GM23338 (cell line): ENCODE measurements at regions not wholly inside any gene's neighbourhood (a gene's known extent, or its start where the extent isn't known, plus 50 kb on each side); places are given as distances from the start of the nearest gene placed in this dataset.

Experiments used
- ATAC-seq: fragments of 200-7000 bp; cut with Tn5 transposase; 3 replicates; pipeline ENCODE4 v1.9.1; 2020
- DNase-seq: peaks from one replicate; pipeline ENCODE4 v3.0.0-alpha.2; 2015; ENCODE audit warnings: low spot score
- H2AFZ ChIP-seq: fragments of 200-600 bp; sonication (generic); 2 replicates; pipeline ENCODE4 v1.8.0; 2016; ENCODE audit warnings: antibody characterized with exemption, mild to moderate bottlenecking, moderate library complexity
- H3F3A ChIP-seq: fragments of 200-600 bp; sonication (generic); replicated peaks from 2 replicates; pipeline ENCODE4 v1.8.0; 2017; ENCODE audit warnings: antibody characterized with exemption, mixed run types, low read depth
- H3K27ac ChIP-seq: fragments of 200-600 bp; sonication (generic); 2 replicates; pipeline ENCODE4 v1.6.1; 2016; ENCODE audit warnings: low read depth
- H3K27me3 ChIP-seq: fragments of 200-600 bp; sonication (generic); 2 replicates; pipeline ENCODE4 v1.8.0; 2016; ENCODE audit warnings: mild to moderate bottlenecking, mixed run types, moderate library complexity; ENCODE audit not compliant: insufficient read depth
- H3K36me3 ChIP-seq: fragments of 200-600 bp; sonication (generic); 2 replicates; pipeline ENCODE4 v1.8.0; 2016; ENCODE audit warnings: mild to moderate bottlenecking; ENCODE audit not compliant: insufficient read depth
- H3K4me1 ChIP-seq: fragments of 200-600 bp; sonication (generic); 2 replicates; pipeline ENCODE4 v1.8.0; 2016; ENCODE audit warnings: mild to moderate bottlenecking, moderate library complexity; ENCODE audit not compliant: insufficient read depth
- H3K4me2 ChIP-seq: fragments of 200-600 bp; sonication (generic); 2 replicates; pipeline ENCODE4 v1.7.1; 2017; ENCODE audit warnings: mixed run types
- H3K4me3 ChIP-seq: fragments of 200-600 bp; sonication (generic); 2 replicates; pipeline ENCODE4 v1.6.1; 2016; ENCODE audit warnings: mixed run types
- H3K79me2 ChIP-seq: fragments of 200-600 bp; sonication (generic); replicated peaks from 2 replicates; pipeline ENCODE4 v1.8.0; 2017; ENCODE audit warnings: mild to moderate bottlenecking; ENCODE audit not compliant: insufficient read depth
- H3K9me2 ChIP-seq: fragments of 200-600 bp; sonication (generic); 2 replicates; pipeline ENCODE4 v1.8.0; 2017; ENCODE audit not compliant: insufficient read depth
- H4K20me1 ChIP-seq: fragments of 200-600 bp; sonication (generic); replicated peaks from 2 replicates; pipeline ENCODE4 v1.8.0; 2017; ENCODE audit warnings: mild to moderate bottlenecking; ENCODE audit not compliant: insufficient read depth
- H3K27ac Mint-ChIP-seq: 2 replicates; pipeline ENCODE4 v1.8.0; 2020; ENCODE audit warnings: inconsistent platforms, mild to moderate bottlenecking, moderate library complexity, mixed read lengths
- H3K27me3 Mint-ChIP-seq: 3 replicates; pipeline ENCODE4 v1.8.0; 2022; ENCODE audit warnings: low read depth, mild to moderate bottlenecking, moderate library complexity, mixed read lengths, inconsistent platforms; ENCODE audit not compliant: insufficient read depth, poor library complexity
- H3K36me3 Mint-ChIP-seq: 3 replicates; pipeline ENCODE4 v1.8.0; 2021; ENCODE audit warnings: low read depth, mild to moderate bottlenecking, inconsistent platforms, moderate library complexity, mixed read lengths
- H3K4me1 Mint-ChIP-seq: 3 replicates; pipeline ENCODE4 v1.8.0; 2020; ENCODE audit warnings: mild to moderate bottlenecking, inconsistent platforms, mixed read lengths
- H3K4me3 Mint-ChIP-seq: 3 replicates; pipeline ENCODE4 v1.8.0; 2021; ENCODE audit warnings: moderate library complexity, mild to moderate bottlenecking, inconsistent platforms, mixed read lengths
- H3K9me3 Mint-ChIP-seq: 3 replicates; pipeline ENCODE4 v1.8.0; 2020; ENCODE audit warnings: moderate library complexity, mild to moderate bottlenecking, inconsistent platforms, mixed read lengths
- CREB1 ChIP-seq: fragments of 250-450 bp; sonication (Bioruptor Pico); IDR thresholded peaks from 2 replicates; pipeline ENCODE4 v1.5.0; 2020; ENCODE audit warnings: low read depth, mild to moderate bottlenecking, moderate library complexity
- EZH2 ChIP-seq: fragments of 200-600 bp; sonication (generic); IDR thresholded peaks from one replicate; pipeline ENCODE4 v1.8.0; 2017; ENCODE audit warnings: antibody characterized with exemption, mild to moderate bottlenecking, low read depth; ENCODE audit not compliant: unreplicated experiment
- EZH2phosphoT487 ChIP-seq: fragments of 200-600 bp; sonication (generic); IDR thresholded peaks from one replicate; pipeline ENCODE4 v1.8.1; 2018; ENCODE audit warnings: antibody characterized with exemption; ENCODE audit not compliant: unreplicated experiment
- JUNB ChIP-seq: IDR thresholded peaks from one replicate; pipeline ENCODE4 v1.6.1; 2016; ENCODE audit warnings: antibody characterized with exemption; ENCODE audit not compliant: unreplicated experiment
- NANOG ChIP-seq: IDR thresholded peaks from 2 replicates; pipeline ENCODE4 v1.6.1; 2016; ENCODE audit warnings: antibody characterized with exemption, borderline replicate concordance
- POLR2AphosphoS5 ChIP-seq: IDR thresholded peaks from 2 replicates; pipeline ENCODE4 v1.6.1; 2016; ENCODE audit warnings: antibody characterized with exemption, low read depth
- STAT1 ChIP-seq: IDR thresholded peaks from one replicate; pipeline ENCODE4 v1.6.1; 2016; ENCODE audit warnings: antibody characterized with exemption; ENCODE audit not compliant: unreplicated experiment
- ZNF114 ChIP-seq: fragments of 250-450 bp; sonication (Bioruptor Pico); IDR thresholded peaks from 2 replicates; pipeline ENCODE4 v1.5.0; 2020; ENCODE audit warnings: mild to moderate bottlenecking, moderate library complexity
- ZNF331 ChIP-seq: fragments of 250-450 bp; sonication (Bioruptor Pico); IDR thresholded peaks from 2 replicates; pipeline ENCODE4 v1.5.0; 2020; ENCODE audit warnings: low read depth, mild to moderate bottlenecking, moderate library complexity
- TF ChIP-seq, protein P1 (sequence below): IDR thresholded peaks from one replicate; pipeline ENCODE4 v1.6.1; 2018; ENCODE audit warnings: antibody characterized with exemption; ENCODE audit not compliant: unreplicated experiment
- TF ChIP-seq, protein P2 (sequence below), 2 experiments: fragments of 200-600 bp in 1 of 2; sonication (generic) in 1 of 2; conservative IDR thresholded peaks; 2 replicates each; pipeline versions ENCODE4 v1.5.1 to v1.6.1; 2016 to 2017; ENCODE audit warnings: antibody characterized with exemption in 2 of 2, low read depth in 2 of 2, mild to moderate bottlenecking in 2 of 2, moderate library complexity in 1 of 2
- TF ChIP-seq, protein P3 (sequence below): IDR thresholded peaks from 2 replicates; pipeline ENCODE4 v1.6.1; 2016; ENCODE audit warnings: antibody characterized with exemption

DNA sequence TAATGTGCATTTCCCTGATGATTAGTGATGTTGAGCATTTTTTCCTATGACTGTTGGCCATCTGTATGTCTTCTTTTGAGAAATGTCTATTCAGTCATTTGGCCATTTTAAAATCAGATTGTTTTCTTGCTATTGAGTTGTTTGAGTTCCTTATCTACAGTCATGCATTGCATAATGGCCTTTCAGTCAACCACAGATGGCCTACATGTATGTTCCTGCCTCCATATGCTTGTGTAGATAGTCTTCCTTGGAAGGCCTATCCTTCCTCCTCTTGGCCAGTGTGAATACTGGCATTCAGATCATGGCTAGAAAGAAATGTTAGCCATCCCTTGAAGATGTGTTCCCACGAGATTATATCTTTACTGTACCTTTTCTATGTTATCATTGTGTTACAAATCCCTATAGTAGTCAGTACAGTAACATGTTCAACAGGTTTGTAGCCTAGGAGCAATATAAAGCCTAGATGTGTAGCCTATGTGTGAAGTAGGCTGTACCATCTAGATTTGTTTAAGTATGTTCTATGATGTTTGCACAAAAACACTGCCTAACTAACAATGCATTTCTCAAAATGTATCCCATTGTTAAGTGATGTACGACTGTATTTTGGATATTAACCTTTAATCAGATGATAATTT, 65.6 kb upstream of the CD302 start (continued):
- TF ChIP-seq, protein P1, sequence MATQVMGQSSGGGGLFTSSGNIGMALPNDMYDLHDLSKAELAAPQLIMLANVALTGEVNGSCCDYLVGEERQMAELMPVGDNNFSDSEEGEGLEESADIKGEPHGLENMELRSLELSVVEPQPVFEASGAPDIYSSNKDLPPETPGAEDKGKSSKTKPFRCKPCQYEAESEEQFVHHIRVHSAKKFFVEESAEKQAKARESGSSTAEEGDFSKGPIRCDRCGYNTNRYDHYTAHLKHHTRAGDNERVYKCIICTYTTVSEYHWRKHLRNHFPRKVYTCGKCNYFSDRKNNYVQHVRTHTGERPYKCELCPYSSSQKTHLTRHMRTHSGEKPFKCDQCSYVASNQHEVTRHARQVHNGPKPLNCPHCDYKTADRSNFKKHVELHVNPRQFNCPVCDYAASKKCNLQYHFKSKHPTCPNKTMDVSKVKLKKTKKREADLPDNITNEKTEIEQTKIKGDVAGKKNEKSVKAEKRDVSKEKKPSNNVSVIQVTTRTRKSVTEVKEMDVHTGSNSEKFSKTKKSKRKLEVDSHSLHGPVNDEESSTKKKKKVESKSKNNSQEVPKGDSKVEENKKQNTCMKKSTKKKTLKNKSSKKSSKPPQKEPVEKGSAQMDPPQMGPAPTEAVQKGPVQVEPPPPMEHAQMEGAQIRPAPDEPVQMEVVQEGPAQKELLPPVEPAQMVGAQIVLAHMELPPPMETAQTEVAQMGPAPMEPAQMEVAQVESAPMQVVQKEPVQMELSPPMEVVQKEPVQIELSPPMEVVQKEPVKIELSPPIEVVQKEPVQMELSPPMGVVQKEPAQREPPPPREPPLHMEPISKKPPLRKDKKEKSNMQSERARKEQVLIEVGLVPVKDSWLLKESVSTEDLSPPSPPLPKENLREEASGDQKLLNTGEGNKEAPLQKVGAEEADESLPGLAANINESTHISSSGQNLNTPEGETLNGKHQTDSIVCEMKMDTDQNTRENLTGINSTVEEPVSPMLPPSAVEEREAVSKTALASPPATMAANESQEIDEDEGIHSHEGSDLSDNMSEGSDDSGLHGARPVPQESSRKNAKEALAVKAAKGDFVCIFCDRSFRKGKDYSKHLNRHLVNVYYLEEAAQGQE = no peak
- TF ChIP-seq, protein P2, sequence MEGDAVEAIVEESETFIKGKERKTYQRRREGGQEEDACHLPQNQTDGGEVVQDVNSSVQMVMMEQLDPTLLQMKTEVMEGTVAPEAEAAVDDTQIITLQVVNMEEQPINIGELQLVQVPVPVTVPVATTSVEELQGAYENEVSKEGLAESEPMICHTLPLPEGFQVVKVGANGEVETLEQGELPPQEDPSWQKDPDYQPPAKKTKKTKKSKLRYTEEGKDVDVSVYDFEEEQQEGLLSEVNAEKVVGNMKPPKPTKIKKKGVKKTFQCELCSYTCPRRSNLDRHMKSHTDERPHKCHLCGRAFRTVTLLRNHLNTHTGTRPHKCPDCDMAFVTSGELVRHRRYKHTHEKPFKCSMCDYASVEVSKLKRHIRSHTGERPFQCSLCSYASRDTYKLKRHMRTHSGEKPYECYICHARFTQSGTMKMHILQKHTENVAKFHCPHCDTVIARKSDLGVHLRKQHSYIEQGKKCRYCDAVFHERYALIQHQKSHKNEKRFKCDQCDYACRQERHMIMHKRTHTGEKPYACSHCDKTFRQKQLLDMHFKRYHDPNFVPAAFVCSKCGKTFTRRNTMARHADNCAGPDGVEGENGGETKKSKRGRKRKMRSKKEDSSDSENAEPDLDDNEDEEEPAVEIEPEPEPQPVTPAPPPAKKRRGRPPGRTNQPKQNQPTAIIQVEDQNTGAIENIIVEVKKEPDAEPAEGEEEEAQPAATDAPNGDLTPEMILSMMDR (conservative IDR thresholded peaks at IDR 0.05; ENCODE audit: low read depth in 2 of 2) = no peak

DNA sequence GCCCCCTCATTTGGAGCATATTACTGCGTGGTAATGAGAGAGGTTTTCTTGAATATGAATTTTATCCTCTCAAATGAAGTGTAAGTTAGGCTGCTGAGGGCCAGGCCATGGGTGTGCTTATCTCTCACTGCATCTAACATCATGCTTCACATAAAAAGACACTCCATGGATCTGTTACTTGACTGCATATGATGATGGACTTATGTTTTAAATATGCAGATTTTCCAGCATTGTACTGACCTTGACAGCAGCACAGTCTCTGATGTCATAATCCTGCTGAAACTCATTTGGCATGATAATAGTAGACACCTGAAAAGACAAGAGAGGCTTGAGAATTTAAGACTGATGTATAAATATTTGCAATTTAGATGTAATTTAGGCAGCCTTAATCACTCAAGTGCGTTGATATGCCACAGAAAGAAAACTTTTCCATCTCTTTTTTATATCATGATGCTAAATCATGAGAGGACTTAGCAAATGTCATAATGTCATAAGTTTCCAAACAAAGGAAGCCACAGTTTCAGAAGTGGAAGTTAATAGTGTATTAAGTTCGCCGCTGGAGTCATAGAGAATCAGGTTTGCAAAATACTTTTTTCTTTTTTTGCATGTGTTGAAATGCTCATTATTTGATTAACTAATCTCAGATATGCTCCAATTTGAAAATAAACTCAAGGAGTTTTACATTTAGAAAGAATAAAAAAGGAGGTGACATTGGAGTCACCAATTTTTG, 62.7 kb upstream of the CD302 start:
- no peaks in the 10 kb centered on the region for H3K9me2 ChIP-seq
- no peak for DNase-seq
- no peaks in the 10 kb centered on the region for H3K27me3 ChIP-seq
- no peak overlapping the region for H3K4me2 ChIP-seq
- Mint-ChIP-seq H3K36me3 (peaks cover 3% of the 10 kb centered on the region; the same call in 1 of the 3 replicates), H3K4me3 (no peak overlapping the region), H3K4me1 (peaks cover 8% of the 10 kb centered on the region; the same call in 2 of the 3 replicates), H3K9me3 (no peaks in the 10 kb centered on the region), H3K27me3 (no peaks in the 10 kb centered on the region), H3K27ac (no peak overlapping the region)
- H3F3A ChIP-seq = no peaks in the 10 kb centered on the region
- no peaks in the 10 kb centered on the region for H4K20me1 ChIP-seq
- H3K36me3 ChIP-seq = no peaks in the 10 kb centered on the region
- no peak for ATAC-seq
- H3K27ac ChIP-seq = no peak overlapping the region
- no peaks in the 10 kb centered on the region for H3K79me2 ChIP-seq
- H3K4me1 ChIP-seq = peaks cover 5% of the 10 kb centered on the region; the same call in 1 of the 2 replicates
- no peak overlapping the region for H3K4me3 ChIP-seq
- no peak overlapping the region for H2AFZ ChIP-seq
- TF ChIP-seq NANOG (no peak), POLR2AphosphoS5 (no peak), EZH2 (no peak), ZNF114 (CRISPR knock-in tag) (no peak), CREB1 (no peak), ZNF331 (no peak), STAT1 (no peak), EZH2phosphoT487 (no peak), JUNB (no peak)
- TF ChIP-seq, protein P1 = no peak
- TF ChIP-seq, protein P2 (conservative IDR thresholded peaks at IDR 0.05; ENCODE audit: low read depth in 2 of 2) = no peak
- TF ChIP-seq, protein P3, sequence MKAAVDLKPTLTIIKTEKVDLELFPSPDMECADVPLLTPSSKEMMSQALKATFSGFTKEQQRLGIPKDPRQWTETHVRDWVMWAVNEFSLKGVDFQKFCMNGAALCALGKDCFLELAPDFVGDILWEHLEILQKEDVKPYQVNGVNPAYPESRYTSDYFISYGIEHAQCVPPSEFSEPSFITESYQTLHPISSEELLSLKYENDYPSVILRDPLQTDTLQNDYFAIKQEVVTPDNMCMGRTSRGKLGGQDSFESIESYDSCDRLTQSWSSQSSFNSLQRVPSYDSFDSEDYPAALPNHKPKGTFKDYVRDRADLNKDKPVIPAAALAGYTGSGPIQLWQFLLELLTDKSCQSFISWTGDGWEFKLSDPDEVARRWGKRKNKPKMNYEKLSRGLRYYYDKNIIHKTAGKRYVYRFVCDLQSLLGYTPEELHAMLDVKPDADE = no peak
